B cell (primary cell): ENCODE measurements at regions not wholly inside any gene's neighbourhood (a gene's known extent, or its start where the extent isn't known, plus 50 kb on each side); places are given as distances from the start of the nearest gene placed in this dataset.

ENCODE experiments used
- ATAC-seq: fragments of 200-7000 bp; cut with Tn5 transposase; one replicate; pipeline ENCODE4 v1.10.0; 2021; ENCODE audit warnings: low read depth, mild to moderate bottlenecking, moderate number of reproducible peaks, moderate library complexity
- CTCF ChIA-PET: fragments of 350-600 bp; sonication (Branson Sonifier 250); formaldehyde crosslinking; loops from one replicate; lab custom pipeline; 2021; ENCODE audit warnings: antibody characterized with exemption, inconsistent platforms; lab: Charles Lee
- POLR2A ChIA-PET: fragments of 350-600 bp; sonication (Branson Sonifier 250); formaldehyde crosslinking; loops from one replicate; lab custom pipeline; 2021; ENCODE audit warnings: antibody characterized with exemption; lab: Charles Lee
- DNase-seq: peaks from one replicate; pipeline ENCODE4 v3.0.0; 2013
- H2AFZ ChIP-seq: 2 replicates; pipeline ENCODE4 v1.6.1; 2012; ENCODE audit warnings: mild to moderate bottlenecking, low read depth, low read length; ENCODE audit not compliant: insufficient read depth, poor library complexity, severe bottlenecking
- H3K27ac ChIP-seq, 2 donors: 1 replicate in 1 of 2; 2 replicates in 1 of 2; pipeline ENCODE4 v1.5.1; 2012 to 2013; ENCODE audit warnings: low read length in 2 of 2, mild to moderate bottlenecking in 2 of 2, moderate library complexity in 1 of 2
- H3K27me3 ChIP-seq, 4 experiments: fragments of 200-600 bp in 1 of 4; sonication (generic) in 1 of 4; replicated peaks in 1 of 4; 1 replicate in 2 of 4; 2 replicates in 2 of 4; pipeline versions ENCODE4 v1.6.1 to v1.7.0; 2013 to 2016; ENCODE audit warnings: low read length in 3 of 4, mild to moderate bottlenecking in 2 of 4, mixed read lengths in 1 of 4, moderate library complexity in 1 of 4; ENCODE audit not compliant: insufficient read depth in 4 of 4, control insufficient read depth in 3 of 4; ENCODE audit errors: control extremely low read depth in 1 of 4
- H3K36me3 ChIP-seq, 2 experiments: replicated peaks in 1 of 2; 1 replicate in 1 of 2; 2 replicates in 1 of 2; pipeline versions ENCODE4 v1.6.1 to v1.7.1; 2013; ENCODE audit warnings: low read length in 1 of 2; ENCODE audit not compliant: insufficient read depth in 2 of 2, control insufficient read depth in 1 of 2; ENCODE audit errors: control extremely low read depth in 1 of 2, extremely low read depth in 1 of 2
- H3K4me1 ChIP-seq, 2 donors: fragments of 200-600 bp in 1 of 2; sonication (generic) in 1 of 2; 1 replicate in 1 of 2; 2 replicates in 1 of 2; pipeline versions ENCODE4 v1.5.1 to v1.6.1; 2013 to 2017; ENCODE audit warnings: low read length in 2 of 2; ENCODE audit not compliant: control insufficient read depth in 2 of 2, insufficient read depth in 2 of 2
- H3K4me2 ChIP-seq: replicated peaks from 2 replicates; pipeline ENCODE3; 2012; ENCODE audit warnings: mild to moderate bottlenecking, low read depth, low read length; ENCODE audit not compliant: poor library complexity, severe bottlenecking
- H3K4me3 ChIP-seq, 5 experiments: fragments of 200-600 bp in 1 of 5; sonication (generic) in 1 of 5; 1 replicate in 3 of 5; 2 replicates in 2 of 5; pipeline versions ENCODE4 v1.5.1 to v1.7.0; 2011 to 2016; ENCODE audit warnings: low read length in 4 of 5, mild to moderate bottlenecking in 4 of 5, low read depth in 2 of 5, control low read depth in 1 of 5, moderate library complexity in 1 of 5; ENCODE audit not compliant: insufficient read depth in 1 of 5; ENCODE audit errors: control extremely low read depth in 1 of 5, extremely low read depth in 1 of 5
- H3K79me2 ChIP-seq: fragments of 200-600 bp; sonication (generic); one replicate; pipeline ENCODE4 v1.6.0; 2016; ENCODE audit warnings: low read length; ENCODE audit not compliant: control insufficient read depth, insufficient read depth
- H3K9ac ChIP-seq: fragments of 200-600 bp; sonication (generic); 2 replicates; pipeline ENCODE4 v1.6.1; 2017; ENCODE audit warnings: mild to moderate bottlenecking, low read length, moderate library complexity
- H3K9me3 ChIP-seq, 3 donors: one replicate each; pipeline versions ENCODE4 v1.6.1 to v1.7.1; 2013; ENCODE audit warnings: low read length in 2 of 3; ENCODE audit not compliant: control insufficient read depth in 2 of 3, insufficient read depth in 1 of 3; ENCODE audit errors: control extremely low read depth in 1 of 3
- H4K20me1 ChIP-seq: 2 replicates; pipeline ENCODE4 v1.6.0; 2012; ENCODE audit warnings: mild to moderate bottlenecking, low read length; ENCODE audit not compliant: insufficient read depth, control insufficient read depth, poor library complexity, severe bottlenecking
- H3K27ac Mint-ChIP-seq: one replicate; pipeline ENCODE4 v1.8.0; 2021; ENCODE audit warnings: mixed read lengths
- H3K27me3 Mint-ChIP-seq: one replicate; pipeline ENCODE4 v1.8.0; 2021; ENCODE audit warnings: mixed read lengths
- H3K4me1 Mint-ChIP-seq: one replicate; pipeline ENCODE4 v1.8.0; 2021; ENCODE audit warnings: mixed read lengths
- H3K4me3 Mint-ChIP-seq: one replicate; pipeline ENCODE4 v1.8.0; 2021; ENCODE audit warnings: mixed read lengths
- H3K9me3 Mint-ChIP-seq: one replicate; pipeline ENCODE4 v1.8.0; 2022; ENCODE audit warnings: mixed read lengths; ENCODE audit not compliant: insufficient read depth
- CTCF ChIP-seq: fragments of 200-600 bp; IDR thresholded peaks from one replicate; pipeline ENCODE4 v1.8.0; 2022; ENCODE audit warnings: antibody characterized with exemption, mild to moderate bottlenecking
- EZH2 ChIP-seq: IDR thresholded peaks from 2 replicates; pipeline ENCODE4 v1.6.1; 2012; ENCODE audit warnings: borderline replicate concordance, low read depth, mild to moderate bottlenecking, moderate library complexity, low read length; ENCODE audit not compliant: insufficient read depth, poor library complexity, severe bottlenecking
- WGBS: methylation state at CpG from one replicate; pipeline ENCODE4 v1.1.5; 2013; ENCODE audit warnings: missing lambda C conversion rate; ENCODE audit not compliant: insufficient coverage; 5-methylcytosine and 5-hydroxymethylcytosine counted together
- intact Hi-C: fragments of 100-400 bp; cut with micrococcal nuclease; formaldehyde crosslinking; loops from one replicate; pipeline ENCODE4 v1.10.0; 2022

DNA sequence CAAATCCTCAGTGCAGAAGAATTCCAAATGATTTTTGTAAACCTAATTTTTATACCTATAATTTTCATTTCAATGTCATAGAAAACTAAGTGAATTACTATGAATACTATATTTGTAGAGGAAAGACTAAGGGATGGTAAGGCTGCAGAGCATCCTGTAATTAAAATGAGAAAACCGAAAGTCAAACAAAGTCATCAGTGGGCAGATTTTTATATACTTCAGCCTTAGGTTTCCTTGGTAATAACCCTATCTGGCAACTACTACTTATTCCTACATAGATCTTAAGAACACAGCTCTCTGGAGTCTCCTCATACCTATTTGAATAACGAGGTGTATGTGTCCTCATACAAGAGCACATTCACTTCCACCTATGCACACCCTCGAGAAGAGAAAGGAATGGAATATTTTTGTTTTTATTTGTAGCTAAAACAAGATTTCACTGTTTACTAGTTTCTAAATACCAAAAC lies 117.9 kb upstream of the SGK1 start:
- H3K36me3 ChIP-seq, result no peaks in the 10 kb centered on the region
- ChIA-PET CTCF (interaction anchor here (1.1 kb wide), 1 partner anchor 201 kb away, joined by 3 read pairs; no protein-coding TSS in a partner anchor), POLR2A (no interaction called here)
- no CpG with 5 or more reads among the region's 3 CpGs for WGBS
- no peaks in the 10 kb centered on the region for H3K27me3 ChIP-seq
- H3K9me3 Mint-ChIP-seq, result no peaks in the 10 kb centered on the region
- peak overlapping the region; percentile 81 for H3K4me3 Mint-ChIP-seq
- peak overlapping the region; percentile 49 for H3K4me2 ChIP-seq
- DNase-seq, result no peak
- H3K27me3 Mint-ChIP-seq, result no peaks in the 10 kb centered on the region
- H3K79me2 ChIP-seq, result no peaks in the 10 kb centered on the region
- H3K9me3 ChIP-seq, result no peaks in the 10 kb centered on the region
- peak; percentile 7 for ATAC-seq
- H3K27ac ChIP-seq, result no peak overlapping the region
- intact Hi-C loops, result loop anchor here (1.0 to 10.0 kb wide), 3 partner anchors 64 to 261 kb away; no protein-coding TSS in a partner anchor
- peaks cover 20% of the 10 kb centered on the region for H3K4me1 Mint-ChIP-seq
- peak overlapping the region; percentile 46 for H3K9ac ChIP-seq
- H3K4me1 ChIP-seq, result peaks cover 6 to 14% of the 10 kb centered on the region in 2 donors
- TF ChIP-seq CTCF (no peak), EZH2 (no peak)
- peak overlapping the region in 3 of 5 experiments; percentile 12 to 31 (median 26) for H3K4me3 ChIP-seq
- no peaks in the 10 kb centered on the region for H4K20me1 ChIP-seq
- peak overlapping the region; percentile 27 for H2AFZ ChIP-seq
- H3K27ac Mint-ChIP-seq, result peak overlapping the region; percentile 84

DNA sequence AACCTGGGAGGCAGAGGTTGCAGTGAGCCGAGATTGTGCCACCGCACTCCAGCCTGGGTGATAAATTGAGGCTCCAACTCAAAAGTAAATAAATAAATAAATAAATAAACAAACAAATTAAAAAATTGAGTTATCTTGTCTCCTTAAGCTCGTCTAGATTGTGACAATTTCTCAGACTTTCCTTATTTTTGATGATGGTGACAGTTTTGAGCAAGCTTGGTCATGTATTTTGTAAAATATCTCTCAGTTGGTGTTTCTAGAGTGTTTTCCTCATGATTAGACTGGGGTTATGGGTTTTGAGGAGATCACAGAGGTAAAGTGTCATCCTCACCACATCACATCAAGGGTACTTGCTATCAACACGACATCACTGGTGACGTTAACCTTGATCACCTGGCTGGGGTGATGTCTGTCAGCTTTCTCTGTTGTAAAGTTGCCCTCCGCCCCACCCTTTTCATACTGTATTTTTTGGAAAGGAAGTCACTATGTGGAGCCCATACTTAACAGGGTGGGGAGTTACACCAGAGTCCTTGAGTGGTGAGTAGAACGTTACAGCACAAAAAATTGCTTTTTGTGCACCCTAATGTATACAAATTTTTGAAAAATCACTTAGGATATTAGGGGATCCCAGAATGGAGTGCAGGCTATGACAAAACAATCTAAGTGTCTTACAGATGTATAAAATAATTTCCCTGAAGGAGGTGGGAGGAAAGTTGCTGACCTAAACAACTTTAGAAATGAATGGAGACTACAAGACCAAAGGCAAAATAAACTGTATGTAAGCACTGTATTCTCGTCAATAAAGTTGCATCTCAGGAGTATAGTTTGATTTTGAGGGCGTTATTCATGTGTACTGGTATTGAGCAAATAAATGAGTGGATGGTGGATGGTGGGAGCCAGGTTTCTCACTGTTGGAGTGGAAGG lies 116.4 kb upstream of the SGK1 start:
- Histone ChIP-seq H2AFZ (no peak overlapping the region), H3K9ac (no peak overlapping the region), H3K36me3 (no peaks in the 10 kb centered on the region), H3K27ac (no peak overlapping the region), H4K20me1 (no peaks in the 10 kb centered on the region), H3K4me1 (peaks cover 6 to 14% of the 10 kb centered on the region in 2 donors), H3K4me2 (no peak overlapping the region), H3K27me3 (no peaks in the 10 kb centered on the region), H3K9me3 (no peaks in the 10 kb centered on the region), H3K4me3 (no peak overlapping the region), H3K79me2 (no peaks in the 10 kb centered on the region)
- Mint-ChIP-seq H3K4me3 (no peak overlapping the region), H3K27me3 (no peaks in the 10 kb centered on the region), H3K27ac (no peak overlapping the region), H3K9me3 (no peaks in the 10 kb centered on the region), H3K4me1 (peaks cover 20% of the 10 kb centered on the region)
- CTCF ChIA-PET, result no interaction called here
- WGBS, result 100% methylated on average over 2 of the region's 9 CpGs
- POLR2A ChIA-PET, result no interaction called here
- TF ChIP-seq CTCF (no peak), EZH2 (no peak)
- intact Hi-C loops, result loop anchor here (10.0 kb wide), 1 partner anchor 99 kb away; no protein-coding TSS in a partner anchor
- ATAC-seq, result no peak
- no peak for DNase-seq
